A549 (cell line): ENCODE measurements at regions not wholly inside any gene's neighbourhood (a gene's known extent, or its start where the extent isn't known, plus 50 kb on each side); places are given as distances from the start of the nearest gene placed in this dataset.

Experiments used
- CBX2 ChIP-seq: fragments of 200-600 bp; sonication (generic); IDR thresholded peaks from 2 replicates; pipeline ENCODE4 v1.6.1; 2016; ENCODE audit warnings: low read depth, mild to moderate bottlenecking, borderline replicate concordance
- CHD2 ChIP-seq: fragments of 150-350 bp; IDR thresholded peaks from 2 replicates; pipeline ENCODE4 v1.6.1; 2014; ENCODE audit warnings: low read length; ENCODE audit not compliant: partially characterized antibody
- CTCF ChIP-seq: fragments of >200 bp; sonication (Bioruptor Twin); formaldehyde crosslinking; IDR thresholded peaks from 3 replicates; pipeline ENCODE4 v1.5.1; 2016
- EP300 ChIP-seq, 2 experiments: fragments of >200 bp; sonication (Bioruptor Twin); formaldehyde crosslinking; IDR thresholded peaks; 2 replicates in 1 of 2; 3 replicates in 1 of 2; pipeline ENCODE4 v1.6.1; 2016 to 2017
- FOXS1 ChIP-seq: fragments of 250-450 bp; sonication (Bioruptor Pico); IDR thresholded peaks from 2 replicates; pipeline ENCODE4 v1.5.0; 2020; ENCODE audit warnings: mild to moderate bottlenecking, moderate library complexity
- RAD21 ChIP-seq, 2 experiments: fragments of >200 bp in 1 of 2; sonication (Bioruptor Twin) in 1 of 2; formaldehyde crosslinking in 1 of 2; IDR thresholded peaks in 1 of 2; conservative IDR thresholded peaks in 1 of 2; 2 replicates in 1 of 2; 3 replicates in 1 of 2; pipeline ENCODE4 v1.6.1; 2012 to 2018; ENCODE audit warnings: inconsistent platforms in 1 of 2
- RARB ChIP-seq: fragments of 250-450 bp; sonication (Bioruptor Pico); IDR thresholded peaks from 2 replicates; pipeline ENCODE4 v1.8.0; 2021; ENCODE audit warnings: mild to moderate bottlenecking, moderate library complexity
- REST ChIP-seq: fragments of 200-600 bp; sonication (generic); IDR thresholded peaks from 2 replicates; pipeline ENCODE4 v1.6.1; 2016; ENCODE audit warnings: antibody characterized with exemption, mild to moderate bottlenecking, moderate library complexity
- SREBF2 ChIP-seq: fragments of 450-650 bp; IDR thresholded peaks from 2 replicates; pipeline ENCODE4 v1.6.1; 2014; ENCODE audit warnings: mild to moderate bottlenecking, moderate library complexity

- TF ChIP-seq REST (no peak), SREBF2 (no peak), EP300 (IDR thresholded peaks at IDR 0.05) (peak; percentile 56 to 66; a peak in 2 of 5 replicates), FOXS1 (CRISPR knock-in tag) (no peak), CTCF (no peak), RAD21 (conservative IDR thresholded peaks at IDR 0.05 in 1 of 2, IDR thresholded peaks at IDR 0.05 in 1 of 2) (no peak; a peak in 1 of 5 replicates), CBX2 (no peak), CHD2 (no peak), RARB (CRISPR knock-in tag) (0 out of 2 replicates have a peak, but pooled peaks have one; percentile 30)
Measured at GRCh38 chr13:40116008-40116407, 460.5 kb downstream of the COG6 start.
